HL-60 (cell line): ENCODE measurements at regions not wholly inside any gene's neighbourhood (a gene's known extent, or its start where the extent isn't known, plus 50 kb on each side); places are given as distances from the start of the nearest gene placed in this dataset.

Experiments used
- DNase-seq, 2 experiments: peaks; one replicate each; pipeline ENCODE4 v3.0.0-alpha.2; 2010 to 2020; ENCODE audit warnings: low read depth in 1 of 2, low spot score in 1 of 2
- H3K27ac ChIP-seq: fragments of 250-450 bp; sonication (Bioruptor Pico); replicated peaks from 2 replicates; pipeline ENCODE4 v1.5.1; 2020; ENCODE audit warnings: mild to moderate bottlenecking, moderate library complexity
- H3K27me3 ChIP-seq: fragments of 250-450 bp; sonication (Bioruptor Pico); 2 replicates; pipeline ENCODE4 v1.5.1; 2021; ENCODE audit warnings: mild to moderate bottlenecking, moderate library complexity; ENCODE audit not compliant: insufficient read depth, poor library complexity, severe bottlenecking
- H3K4me3 ChIP-seq: replicated peaks from 2 replicates; pipeline ENCODE4 v1.5.1; 2011; ENCODE audit warnings: mild to moderate bottlenecking, control low read depth, low read length; ENCODE audit not compliant: insufficient read depth
- GABPA ChIP-seq: IDR thresholded peaks from 2 replicates; pipeline ENCODE4 v1.6.1; 2012; ENCODE audit warnings: low read depth
- POLR2AphosphoS5 ChIP-seq: IDR thresholded peaks from 2 replicates; pipeline ENCODE4 v1.6.1; 2012; ENCODE audit warnings: low read depth
- SPI1 ChIP-seq: IDR thresholded peaks from 2 replicates; pipeline ENCODE4 v1.6.1; 2012; ENCODE audit warnings: low read depth, mild to moderate bottlenecking, borderline replicate concordance
- TF ChIP-seq, protein P1 (sequence below): IDR thresholded peaks from 2 replicates; pipeline ENCODE4 v1.6.1; 2012; ENCODE audit warnings: low read depth; ENCODE audit not compliant: insufficient replicate concordance
- TF ChIP-seq, protein P2 (sequence below): IDR thresholded peaks from one replicate; pipeline ENCODE4 v1.5.1; 2011; ENCODE audit warnings: low read length, control low read depth, inconsistent platforms; ENCODE audit not compliant: insufficient read depth

DNA sequence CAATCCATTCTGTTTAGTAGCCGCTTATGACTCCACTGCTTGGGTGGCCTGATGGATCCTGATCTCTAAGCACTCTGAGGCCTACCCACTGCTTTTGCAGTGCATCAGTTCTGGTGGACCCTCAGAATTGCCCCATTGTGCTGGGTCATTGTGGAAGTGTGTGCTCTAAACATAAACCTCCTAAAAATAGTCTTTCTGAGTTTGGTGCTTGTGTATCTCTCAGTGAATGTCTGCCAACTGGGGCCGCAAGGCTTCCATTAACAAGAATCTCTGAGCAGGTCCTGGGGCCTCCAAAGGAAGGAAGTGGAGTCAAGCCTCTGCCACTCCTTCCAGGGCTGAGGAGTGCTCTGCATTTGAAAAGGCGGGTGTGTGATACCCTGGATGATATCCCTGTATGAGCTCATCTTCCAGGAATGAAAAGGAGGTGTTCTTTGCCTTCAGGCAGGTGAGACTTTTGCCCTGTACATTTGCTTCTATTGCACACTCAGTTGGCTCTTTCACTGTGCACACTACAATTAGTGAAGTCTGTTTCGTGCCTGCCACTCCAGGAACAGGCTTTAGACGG is 80.0 kb upstream of the CACNA2D3 start:
- Histone ChIP-seq H3K27ac (no peak overlapping the region), H3K4me3 (no peak overlapping the region), H3K27me3 (peaks cover 3% of the 10 kb centered on the region)
- TF ChIP-seq POLR2AphosphoS5 (no peak), SPI1 (no peak), GABPA (no peak)
- TF ChIP-seq, protein P1, sequence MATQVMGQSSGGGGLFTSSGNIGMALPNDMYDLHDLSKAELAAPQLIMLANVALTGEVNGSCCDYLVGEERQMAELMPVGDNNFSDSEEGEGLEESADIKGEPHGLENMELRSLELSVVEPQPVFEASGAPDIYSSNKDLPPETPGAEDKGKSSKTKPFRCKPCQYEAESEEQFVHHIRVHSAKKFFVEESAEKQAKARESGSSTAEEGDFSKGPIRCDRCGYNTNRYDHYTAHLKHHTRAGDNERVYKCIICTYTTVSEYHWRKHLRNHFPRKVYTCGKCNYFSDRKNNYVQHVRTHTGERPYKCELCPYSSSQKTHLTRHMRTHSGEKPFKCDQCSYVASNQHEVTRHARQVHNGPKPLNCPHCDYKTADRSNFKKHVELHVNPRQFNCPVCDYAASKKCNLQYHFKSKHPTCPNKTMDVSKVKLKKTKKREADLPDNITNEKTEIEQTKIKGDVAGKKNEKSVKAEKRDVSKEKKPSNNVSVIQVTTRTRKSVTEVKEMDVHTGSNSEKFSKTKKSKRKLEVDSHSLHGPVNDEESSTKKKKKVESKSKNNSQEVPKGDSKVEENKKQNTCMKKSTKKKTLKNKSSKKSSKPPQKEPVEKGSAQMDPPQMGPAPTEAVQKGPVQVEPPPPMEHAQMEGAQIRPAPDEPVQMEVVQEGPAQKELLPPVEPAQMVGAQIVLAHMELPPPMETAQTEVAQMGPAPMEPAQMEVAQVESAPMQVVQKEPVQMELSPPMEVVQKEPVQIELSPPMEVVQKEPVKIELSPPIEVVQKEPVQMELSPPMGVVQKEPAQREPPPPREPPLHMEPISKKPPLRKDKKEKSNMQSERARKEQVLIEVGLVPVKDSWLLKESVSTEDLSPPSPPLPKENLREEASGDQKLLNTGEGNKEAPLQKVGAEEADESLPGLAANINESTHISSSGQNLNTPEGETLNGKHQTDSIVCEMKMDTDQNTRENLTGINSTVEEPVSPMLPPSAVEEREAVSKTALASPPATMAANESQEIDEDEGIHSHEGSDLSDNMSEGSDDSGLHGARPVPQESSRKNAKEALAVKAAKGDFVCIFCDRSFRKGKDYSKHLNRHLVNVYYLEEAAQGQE, result no peak
- TF ChIP-seq, protein P2, sequence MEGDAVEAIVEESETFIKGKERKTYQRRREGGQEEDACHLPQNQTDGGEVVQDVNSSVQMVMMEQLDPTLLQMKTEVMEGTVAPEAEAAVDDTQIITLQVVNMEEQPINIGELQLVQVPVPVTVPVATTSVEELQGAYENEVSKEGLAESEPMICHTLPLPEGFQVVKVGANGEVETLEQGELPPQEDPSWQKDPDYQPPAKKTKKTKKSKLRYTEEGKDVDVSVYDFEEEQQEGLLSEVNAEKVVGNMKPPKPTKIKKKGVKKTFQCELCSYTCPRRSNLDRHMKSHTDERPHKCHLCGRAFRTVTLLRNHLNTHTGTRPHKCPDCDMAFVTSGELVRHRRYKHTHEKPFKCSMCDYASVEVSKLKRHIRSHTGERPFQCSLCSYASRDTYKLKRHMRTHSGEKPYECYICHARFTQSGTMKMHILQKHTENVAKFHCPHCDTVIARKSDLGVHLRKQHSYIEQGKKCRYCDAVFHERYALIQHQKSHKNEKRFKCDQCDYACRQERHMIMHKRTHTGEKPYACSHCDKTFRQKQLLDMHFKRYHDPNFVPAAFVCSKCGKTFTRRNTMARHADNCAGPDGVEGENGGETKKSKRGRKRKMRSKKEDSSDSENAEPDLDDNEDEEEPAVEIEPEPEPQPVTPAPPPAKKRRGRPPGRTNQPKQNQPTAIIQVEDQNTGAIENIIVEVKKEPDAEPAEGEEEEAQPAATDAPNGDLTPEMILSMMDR, result no peak
- no peak for DNase-seq

DNA sequence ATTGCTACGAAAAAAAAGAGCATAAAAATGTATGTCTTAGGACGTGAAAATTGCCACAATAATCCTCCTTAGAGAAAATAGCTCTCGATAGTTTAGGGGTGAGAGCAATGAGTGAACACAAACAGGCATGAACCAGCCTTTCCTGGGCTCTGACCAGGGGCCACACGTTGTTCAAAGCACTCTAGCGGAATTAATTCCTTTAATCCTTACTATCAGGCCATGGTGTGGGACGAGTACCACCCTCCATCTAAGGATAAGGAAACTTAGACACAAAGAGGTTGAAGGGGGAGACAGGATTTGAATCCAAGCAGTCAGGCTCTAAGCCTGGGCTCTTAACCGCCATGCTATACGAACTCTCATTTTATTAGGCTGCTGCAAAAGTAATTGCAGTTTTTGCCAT is 81.9 kb upstream of the CACNA2D3 start:
- no peak for DNase-seq
- peaks cover 3% of the 10 kb centered on the region for H3K27me3 ChIP-seq
- no peak overlapping the region for H3K27ac ChIP-seq
- H3K4me3 ChIP-seq, result no peak overlapping the region
- TF ChIP-seq SPI1 (no peak), GABPA (no peak)
- TF ChIP-seq, protein P1, result no peak

DNA sequence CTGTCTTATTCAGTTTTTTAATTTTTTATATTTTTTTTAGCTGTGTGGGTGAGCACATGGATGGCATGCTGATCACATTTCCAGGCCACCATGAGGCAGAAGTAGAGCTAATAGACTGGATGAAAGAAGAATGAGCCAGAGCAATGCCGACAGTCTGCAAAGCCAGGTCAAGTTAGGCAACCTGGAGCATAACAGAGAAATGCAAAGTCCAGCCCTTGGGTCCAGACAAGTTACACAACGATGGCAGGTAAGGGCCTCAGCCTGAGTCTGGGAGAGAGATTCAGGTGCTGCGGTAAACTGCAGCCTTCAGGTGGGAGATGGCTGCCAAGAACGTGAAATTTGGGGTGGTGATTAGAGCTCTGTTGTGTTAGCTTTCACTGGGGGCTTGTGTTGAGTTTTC is 84.0 kb upstream of the CACNA2D3 start:
- TF ChIP-seq, protein P2, result no peak
- no peak for TF ChIP-seq POLR2AphosphoS5
- no peak for TF ChIP-seq GABPA
- TF ChIP-seq, protein P1, result no peak
- no peak for TF ChIP-seq SPI1
- DNase-seq, result no peak
- H3K27ac ChIP-seq, result no peak overlapping the region
- peaks cover 2% of the 10 kb centered on the region for H3K27me3 ChIP-seq
- no peak overlapping the region for H3K4me3 ChIP-seq

DNA sequence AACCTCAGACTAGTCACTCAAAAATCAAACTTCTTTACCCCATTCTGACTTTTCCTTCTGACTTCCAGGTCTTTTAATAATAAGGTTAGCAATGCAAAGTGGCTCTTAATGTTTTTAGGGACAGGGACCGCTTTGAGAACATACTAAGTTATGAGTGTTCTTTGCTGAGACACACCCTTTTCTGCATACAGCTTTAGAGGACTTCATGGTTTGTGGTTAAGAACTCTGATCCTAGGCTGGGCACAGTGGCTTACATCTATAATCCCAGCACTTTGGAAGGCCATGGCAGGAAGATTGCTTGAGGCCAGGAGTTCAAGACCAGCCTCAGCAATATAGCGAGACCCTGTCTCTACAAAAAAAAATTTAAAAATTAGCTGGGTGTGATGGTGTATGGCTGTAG is 85.8 kb upstream of the CACNA2D3 start:
- no peak overlapping the region for H3K4me3 ChIP-seq
- H3K27me3 ChIP-seq, result peaks cover 2% of the 10 kb centered on the region
- DNase-seq, result no peak
- H3K27ac ChIP-seq, result no peak overlapping the region
- TF ChIP-seq, protein P2, result no peak
